ENCODE measurements at regions not wholly inside any gene's neighbourhood (a gene's known extent, or its start where the extent isn't known, plus 50 kb on each side); places are given as distances from the start of the nearest gene placed in this dataset.

GRCh38 chr12:45540661-45541341 lies 188.7 kb upstream of the ARID2 start:
- H2AFZ ChIP-seq (ENCODE audit: low read depth, low read length) = no peak overlapping the region
- 0% methylated on average over 1 of the region's 1 CpG for WGBS (ENCODE audit: insufficient coverage, low coverage, missing lambda C conversion rate)
- ATAC-seq (no peak), DNase-seq (ENCODE audit: extremely low read depth in 1 of 4, low spot score in 3 of 4) (no peak), FAIRE-seq (no peak)
- H3K4me3 ChIP-seq = no peak overlapping the region
- H3K27ac ChIP-seq (ENCODE audit: extremely low read depth, low read depth, low read length) = no peak overlapping the region
- H3K4me1 ChIP-seq (replicated peaks in 1 of 2; ENCODE audit: control insufficient read depth in 2 of 2, insufficient read depth in 2 of 2, low read length in 2 of 2) = no peaks in the 10 kb centered on the region
- CTCF ChIA-PET (ENCODE audit: low intra/inter-chr PET ratio) = no interaction called here
- H3K9ac ChIP-seq (ENCODE audit: insufficient read depth in 1 of 2, low read depth in 2 of 2, low read length in 2 of 2) = no peak overlapping the region
- H3K9me3 ChIP-seq (replicated peaks; ENCODE audit: control insufficient read depth, insufficient read depth, low read depth, low read length) = no peaks in the 10 kb centered on the region
- no peak overlapping the region for H3K4me2 ChIP-seq (ENCODE audit: insufficient read depth, low read length)
- BruUV-seq (replicated peaks) = no TSS peak
- no peaks in the 10 kb centered on the region for H3K27me3 ChIP-seq (ENCODE audit: control insufficient read depth in 2 of 2, insufficient read depth in 2 of 2, low read length in 2 of 2)
- in situ Hi-C loops (cut with MboI) (no loop called here), intact Hi-C loops (cut with micrococcal nuclease) (loop anchor here (5.0 to 10.0 kb wide), 2 partner anchors 364 to 408 kb away; no protein-coding TSS in a partner anchor)
- no peaks in the 10 kb centered on the region for H3K9me1 ChIP-seq (ENCODE audit: control insufficient read depth, insufficient read depth, low read length)
- TF ChIP-seq NFIC (IDR thresholded peaks at IDR 0.05) (peak; percentile 62), HMBOX1 (IDR thresholded peaks at IDR 0.05) (no peak), YBX1 (IDR thresholded peaks at IDR 0.05) (no peak), KLF6 (CRISPR knock-in tag; IDR thresholded peaks at IDR 0.05; ENCODE audit: borderline replicate concordance) (no peak), ZBTB8A (IDR thresholded peaks at IDR 0.05; ENCODE audit: partially characterized antibody) (no peak), HBP1 (CRISPR knock-in tag; IDR thresholded peaks at IDR 0.05) (no peak), PBX2 (CRISPR knock-in tag; IDR thresholded peaks at IDR 0.05; ENCODE audit: low read depth) (no peak), PBX2 (tag; conservative IDR thresholded peaks at IDR 0.05; ENCODE audit: low read depth) (peak; percentile 33; the same call in 1 of the 2 replicates), ZNF668 (CRISPR knock-in tag; IDR thresholded peaks at IDR 0.05) (no peak), MTA1 (IDR thresholded peaks at IDR 0.05; ENCODE audit: borderline replicate concordance) (no peak), ATF6 (CRISPR knock-in tag; IDR thresholded peaks at IDR 0.05) (no peak), TGIF2 (CRISPR knock-in tag; IDR thresholded peaks at IDR 0.05) (no peak), MEIS2 (IDR thresholded peaks at IDR 0.05; ENCODE audit: partially characterized antibody) (peak; percentile 19), RBFOX2 (IDR thresholded peaks at IDR 0.05; ENCODE audit: low read depth, low read length) (no peak), FOXM1 (IDR thresholded peaks at IDR 0.05; ENCODE audit: low read depth) (no peak), FOXM1 (CRISPR knock-in tag; IDR thresholded peaks at IDR 0.05; ENCODE audit: low read depth) (no peak)
- POLR2A ChIA-PET = interaction anchor here (0.6 kb wide), 3 partner anchors 208 to 535 kb away, joined by 3 to 5 read pairs (median 3); no protein-coding TSS in a partner anchor
- H3K36me3 ChIP-seq (ENCODE audit: control insufficient read depth, insufficient read depth, low read length) = no peaks in the 10 kb centered on the region
- H4K20me1 ChIP-seq (replicated peaks; ENCODE audit: control insufficient read depth, insufficient read depth, low read length) = no peaks in the 10 kb centered on the region
- no peaks in the 10 kb centered on the region for H3K79me2 ChIP-seq (ENCODE audit: control insufficient read depth, insufficient read depth, low read length)

Measured in K562 (cell line).